Renal pelvis (tissue), 1 donor: ENCODE measurements at regions not wholly inside any gene's neighbourhood (a gene's known extent, or its start where the extent isn't known, plus 50 kb on each side); places are given as distances from the start of the nearest gene placed in this dataset.

Experiments
- DNase-seq: peaks from one replicate; pipeline ENCODE4 v3.0.0-alpha.2; 2013

DNA sequence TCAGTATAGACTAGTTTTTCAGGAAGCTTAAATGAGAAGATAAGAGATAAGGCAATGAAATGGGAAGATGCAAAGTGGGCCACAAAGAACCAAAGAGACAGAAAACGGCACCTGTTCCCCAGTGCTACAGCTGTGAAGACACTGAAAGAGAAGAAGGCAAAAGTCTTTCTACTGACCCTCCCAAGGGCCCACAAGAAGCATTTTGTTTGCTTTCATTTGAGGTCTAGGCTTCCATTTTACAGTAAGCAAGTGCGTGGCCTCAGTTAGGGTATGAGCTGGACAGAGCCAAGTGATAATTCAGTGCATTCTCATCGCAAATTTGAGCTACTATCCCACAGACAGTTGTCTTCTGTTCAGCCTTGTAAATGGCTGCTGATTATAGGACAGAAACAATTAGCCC, 53.4 kb upstream of the STK17B start:
- no peak for DNase-seq

DNA sequence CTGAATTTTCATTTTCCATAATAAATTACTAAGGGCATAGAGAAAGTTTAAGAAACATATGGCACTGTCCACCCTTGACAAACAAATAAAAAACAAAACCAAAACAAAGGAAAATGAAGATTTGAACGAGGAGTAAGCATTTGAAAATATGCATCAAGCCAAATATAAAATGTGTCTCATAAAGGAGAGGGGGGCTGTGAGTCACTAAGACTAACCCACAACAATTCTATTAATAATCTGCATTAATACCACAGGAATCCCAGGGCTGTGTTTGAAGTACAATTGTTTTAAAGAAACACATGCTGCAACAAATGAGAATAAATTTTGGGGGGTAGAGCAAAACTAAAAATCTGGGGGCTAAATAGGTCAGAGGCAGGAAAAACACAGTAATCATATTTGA, 53.8 kb upstream of the STK17B start:
- DNase-seq: no peak

DNA sequence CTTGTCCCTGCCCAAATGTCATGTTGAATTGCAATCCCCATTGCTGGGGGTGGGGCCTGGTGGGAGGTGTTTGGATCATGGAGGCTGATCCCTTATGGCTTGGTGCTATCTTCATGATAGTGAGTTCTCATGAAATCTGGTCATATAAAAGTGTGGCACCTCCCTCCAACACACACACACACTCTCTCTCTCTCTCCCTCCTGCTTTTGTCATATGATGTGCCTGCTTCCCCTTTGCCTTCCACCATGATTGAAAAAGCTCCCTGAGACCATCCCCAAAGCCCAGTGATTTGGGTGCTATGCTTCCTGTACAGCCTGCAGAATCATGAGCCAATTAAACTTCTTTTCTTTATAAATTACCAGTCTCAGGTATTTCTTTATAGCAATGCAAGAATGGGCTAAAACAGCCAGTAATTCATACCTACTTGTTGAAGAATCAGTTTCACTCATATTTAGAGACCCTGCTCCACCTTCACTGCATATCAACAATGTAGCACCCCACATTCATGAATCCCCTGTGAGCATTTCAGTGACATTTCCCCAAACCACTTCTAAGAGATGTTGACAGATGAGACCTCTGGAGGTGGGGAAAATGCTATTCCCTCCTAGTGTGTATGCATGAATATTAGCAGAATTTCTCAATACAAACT, 54.8 kb upstream of the STK17B start:
- no peak for DNase-seq

DNA sequence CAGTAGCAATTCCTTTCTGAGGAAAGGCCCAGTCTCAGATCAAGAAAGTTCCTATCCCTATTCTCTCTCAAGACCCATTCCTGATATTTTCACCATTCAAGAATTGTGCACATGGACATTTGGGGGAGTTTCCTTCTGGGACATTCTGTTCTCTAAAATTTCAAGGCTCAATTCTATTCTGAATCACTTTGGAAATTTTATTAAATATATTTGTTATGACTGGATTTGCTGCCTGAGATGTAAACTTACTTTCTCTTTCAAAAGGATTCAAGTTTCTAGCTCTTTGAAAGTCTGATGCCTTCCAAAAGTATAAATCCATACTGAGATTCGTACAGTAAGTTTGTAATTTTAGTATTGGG, 55.3 kb upstream of the STK17B start:
- no peak for DNase-seq

DNA sequence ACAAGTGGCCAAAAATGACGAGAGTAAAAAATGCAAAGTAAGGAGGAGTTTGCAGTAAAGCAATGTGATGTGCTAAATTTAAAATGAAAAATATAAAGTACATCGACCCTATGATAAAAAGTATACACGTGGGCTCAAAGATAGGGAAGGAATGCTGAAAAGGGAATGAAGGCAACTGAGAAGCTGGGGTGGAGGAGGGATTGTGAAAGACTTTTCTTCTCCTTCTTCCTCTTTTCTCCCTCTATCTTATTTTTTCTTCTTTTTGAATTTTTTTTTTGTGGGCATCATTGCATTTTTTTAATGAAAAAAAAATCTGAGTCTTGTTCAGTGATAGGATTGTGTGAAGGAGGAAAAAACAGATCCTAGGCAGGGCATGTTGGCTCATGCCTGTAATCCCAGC, 57.6 kb upstream of the STK17B start:
- no peak for DNase-seq

DNA sequence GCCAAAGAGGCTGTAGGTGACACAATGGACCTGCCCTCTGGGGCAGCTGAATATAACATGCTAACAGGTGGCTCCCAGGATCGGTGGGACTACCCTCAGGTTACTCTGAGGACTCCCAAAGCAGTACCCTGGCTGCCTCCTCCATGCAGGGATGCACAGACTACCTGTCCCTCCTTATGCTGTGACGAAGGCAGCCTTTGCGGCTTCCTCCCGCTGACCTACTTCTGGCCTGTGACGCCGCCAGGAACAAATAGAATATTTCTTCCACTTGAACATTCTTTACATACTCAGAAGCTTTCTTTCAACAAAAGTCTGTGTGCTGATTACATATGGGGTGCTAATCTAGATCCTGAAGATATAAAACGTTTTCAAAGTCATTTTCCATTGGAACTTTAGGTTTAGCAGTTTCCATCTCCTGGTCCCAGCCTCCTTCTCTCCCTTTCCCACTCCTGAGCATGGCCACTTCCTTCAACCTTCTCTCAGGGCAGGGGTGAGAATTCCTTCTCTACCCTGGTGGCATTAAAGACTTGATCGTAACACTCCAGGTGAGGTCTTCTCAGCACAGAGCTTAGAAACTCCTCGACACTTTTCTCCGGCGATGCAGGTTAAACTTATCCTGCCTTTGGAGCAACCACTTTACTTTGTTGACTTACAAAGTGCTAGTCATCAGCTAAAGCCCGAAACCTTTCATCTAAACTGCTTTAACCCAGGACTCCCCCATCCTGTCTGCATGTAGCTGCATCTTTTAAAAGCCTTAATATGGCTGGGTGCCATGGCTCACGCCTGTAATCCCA, 58.9 kb upstream of the STK17B start:
- no peak for DNase-seq

DNA sequence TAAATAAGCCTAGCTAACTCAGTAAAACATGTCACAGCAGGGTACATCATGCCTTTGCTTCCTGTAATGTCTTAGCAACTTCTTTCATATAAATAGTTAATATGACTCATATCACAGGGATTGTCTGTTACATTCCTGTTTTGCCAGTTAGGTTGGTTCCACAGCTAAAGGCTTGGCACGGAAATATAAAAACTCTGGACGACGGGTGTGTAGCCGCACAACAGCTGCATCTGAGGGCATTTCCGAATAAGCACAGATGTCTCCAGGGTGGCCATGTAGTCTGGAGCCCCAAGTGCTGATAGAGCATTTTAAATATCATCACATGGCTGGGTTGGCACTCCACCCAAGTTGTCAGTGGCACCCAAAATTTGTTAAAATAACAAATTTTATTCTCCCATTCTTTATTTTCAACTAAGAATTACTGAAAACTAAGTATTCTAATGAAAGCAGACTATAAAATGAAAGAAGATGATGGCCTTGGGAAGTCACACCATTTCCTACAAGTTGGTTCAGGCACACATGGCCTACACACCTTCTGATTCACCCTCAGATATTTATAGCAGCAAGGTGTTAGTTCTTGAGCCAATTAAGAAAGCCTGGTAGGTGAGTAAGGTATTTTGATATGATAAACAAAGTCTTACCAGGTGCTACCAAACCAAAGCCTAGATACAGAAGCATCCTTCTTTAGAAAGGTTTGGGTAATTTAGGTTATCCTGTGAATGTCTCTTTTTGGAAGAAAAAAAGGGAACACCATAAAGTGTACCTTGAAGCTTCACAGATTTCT, 61.8 kb upstream of the STK17B start:
- DNase-seq: no peak

DNA sequence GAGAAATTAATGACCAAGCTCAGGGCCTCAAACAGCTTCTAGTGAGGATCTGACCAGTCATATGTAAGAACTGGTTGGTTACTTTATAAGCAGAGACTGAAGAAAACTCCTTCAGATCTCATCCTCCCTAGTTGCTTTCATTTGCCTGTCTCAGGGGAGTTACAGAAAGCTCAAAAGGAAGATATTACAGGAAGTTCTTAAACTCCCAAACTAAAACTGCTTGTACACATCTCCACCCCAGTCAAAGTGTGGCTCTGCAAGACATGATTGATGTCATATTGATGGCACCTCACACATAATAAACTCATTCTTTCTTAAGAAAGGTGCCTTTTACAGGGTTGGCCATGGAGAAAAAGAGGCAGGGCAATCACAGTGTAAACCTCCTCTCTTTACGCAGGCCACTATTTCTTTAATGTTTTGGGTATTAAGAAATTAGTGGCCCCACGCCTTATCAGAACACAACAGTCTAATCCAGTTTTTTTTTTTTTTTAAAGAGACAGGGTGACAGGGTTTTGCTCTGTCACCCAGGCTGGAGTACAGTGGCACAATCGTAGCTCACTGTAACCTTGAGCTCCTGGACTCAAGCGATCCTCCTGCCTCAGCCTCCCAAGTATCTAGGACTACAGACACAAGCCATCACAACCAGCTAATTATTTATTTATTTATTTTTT, 62.6 kb upstream of the STK17B start:
- no peak for DNase-seq

DNA sequence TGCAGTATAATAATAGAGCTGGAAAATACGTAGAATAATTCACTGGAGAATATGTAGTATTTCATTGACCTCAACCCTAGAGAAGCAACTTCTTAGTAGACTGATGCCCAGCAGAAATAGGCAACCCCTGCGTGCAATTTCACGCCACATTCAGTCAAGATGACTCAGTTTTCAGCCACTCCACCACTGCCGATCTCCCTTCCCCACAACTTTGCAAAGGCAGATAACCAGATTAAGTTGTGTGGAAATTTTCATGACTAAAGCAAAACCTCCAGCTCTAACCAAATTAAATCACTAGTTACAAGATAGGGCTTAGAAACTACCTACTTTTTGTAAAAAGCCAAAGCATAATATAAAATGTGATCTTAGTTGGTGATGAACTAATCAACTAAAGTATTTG, 63.3 kb upstream of the STK17B start:
- DNase-seq: no peak

DNA sequence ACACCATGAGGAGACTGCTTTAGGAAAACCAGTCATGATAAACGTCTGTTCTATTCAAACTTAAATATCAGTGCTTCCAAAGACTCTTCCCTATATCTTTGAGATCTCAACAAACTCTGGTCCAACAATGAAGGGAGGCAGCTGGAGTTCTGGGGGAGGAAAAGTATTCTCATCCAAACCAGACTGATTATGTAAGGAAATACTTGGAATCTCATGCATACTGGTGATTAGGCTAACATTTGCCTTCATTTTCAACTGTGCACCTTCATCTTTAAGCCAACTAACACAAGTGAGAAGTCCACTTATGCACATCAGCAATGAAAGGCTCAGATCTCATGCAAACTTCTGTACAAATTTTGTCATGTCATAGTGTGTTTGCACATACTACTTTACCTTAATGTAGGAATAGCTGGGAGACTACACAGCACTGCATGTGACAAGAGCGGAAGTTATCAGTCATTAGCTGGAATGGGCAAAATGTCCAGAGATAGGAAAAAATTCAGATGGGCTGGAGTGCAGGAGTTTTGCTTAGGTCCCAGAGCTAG, 67.5 kb upstream of the STK17B start:
- no peak for DNase-seq

DNA sequence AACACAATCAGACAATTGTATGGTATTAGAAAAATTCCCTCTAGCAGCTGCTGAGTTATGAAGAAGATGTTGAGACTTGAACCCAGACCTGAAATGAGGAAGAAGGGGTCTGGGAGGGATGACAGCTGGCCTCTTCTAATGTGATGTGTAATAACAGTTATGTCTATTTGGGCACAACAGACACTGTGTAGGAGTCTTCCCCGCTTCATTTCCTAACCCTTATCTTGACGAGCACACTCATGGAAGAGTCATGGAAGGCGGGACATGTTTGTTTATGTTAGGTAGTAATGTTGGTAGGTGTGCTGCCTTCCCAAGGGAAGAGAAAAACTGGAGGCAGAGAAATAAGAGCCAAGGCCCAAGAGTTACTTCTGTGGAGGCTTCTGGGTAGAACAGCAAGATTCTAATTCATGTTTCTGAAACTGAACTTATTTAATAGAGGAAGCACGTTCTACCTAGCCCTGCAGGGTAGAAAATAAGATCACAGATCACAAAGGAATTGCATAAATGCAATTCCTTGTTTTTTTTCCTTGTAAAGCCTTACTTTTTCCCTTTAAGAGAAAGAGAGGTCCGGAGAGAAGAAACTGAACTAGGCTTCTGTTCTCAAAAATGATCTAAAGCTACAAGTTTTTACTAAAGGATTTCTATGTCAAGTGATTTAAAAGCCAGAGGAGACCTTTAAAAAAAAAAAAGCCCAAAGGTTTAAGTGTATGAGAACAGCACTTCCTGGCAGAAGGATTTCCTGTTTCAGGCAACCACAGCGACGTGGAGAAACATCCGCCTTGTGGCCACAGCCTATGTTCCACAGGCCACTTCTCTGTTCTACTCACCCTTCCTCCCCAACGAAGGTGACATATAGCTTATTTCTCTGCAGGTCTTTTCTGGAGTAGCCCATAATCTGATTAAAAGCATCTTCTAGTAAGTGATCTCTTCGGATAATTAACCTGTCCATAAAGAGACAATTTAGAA, 68.5 kb upstream of the STK17B start:
- peak; percentile 22 for DNase-seq

DNA sequence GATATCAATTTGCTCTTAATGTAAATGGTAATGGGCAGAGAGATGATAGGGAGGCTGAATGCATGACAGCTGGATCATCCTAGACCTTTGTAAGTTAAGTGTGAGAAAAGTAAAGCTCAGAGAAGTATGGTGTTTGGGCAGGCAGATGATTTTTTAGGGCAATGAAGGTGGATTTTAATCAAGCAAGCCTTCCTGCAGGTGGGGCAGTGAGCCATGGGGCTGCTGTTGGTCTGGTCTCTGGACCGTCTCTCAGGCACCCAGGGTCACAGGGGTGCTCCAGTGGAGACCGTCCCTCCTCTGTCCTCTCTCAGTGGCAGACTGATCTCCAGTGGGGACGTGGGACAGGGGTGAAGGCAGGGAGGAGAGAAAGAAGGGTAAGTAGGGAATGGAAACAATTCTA, 69.8 kb upstream of the STK17B start:
- DNase-seq: no peak

DNA sequence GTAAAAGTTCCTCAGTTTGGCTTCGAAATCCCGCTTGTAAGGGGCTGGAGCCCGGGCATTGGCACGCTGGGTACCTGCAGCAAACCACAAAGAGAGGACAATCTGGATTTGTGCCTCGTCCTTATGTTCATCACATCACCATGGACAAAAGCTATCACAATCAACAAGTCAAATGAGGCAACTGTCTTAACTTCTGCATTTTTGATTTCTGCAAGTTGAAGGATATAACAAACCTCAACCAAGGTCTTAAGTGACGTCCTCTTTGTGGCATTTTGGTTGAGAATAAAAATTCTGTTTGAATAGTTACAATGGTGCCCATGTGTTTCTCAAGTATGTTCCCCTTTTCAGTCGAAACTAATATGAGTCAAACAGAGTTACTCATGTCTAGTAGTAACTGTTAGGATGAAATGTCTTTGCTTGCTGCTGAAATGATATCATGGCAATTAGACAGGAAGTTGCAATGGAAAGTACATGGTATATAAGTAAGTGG, 70.8 kb upstream of the STK17B start:
- DNase-seq: no peak

DNA sequence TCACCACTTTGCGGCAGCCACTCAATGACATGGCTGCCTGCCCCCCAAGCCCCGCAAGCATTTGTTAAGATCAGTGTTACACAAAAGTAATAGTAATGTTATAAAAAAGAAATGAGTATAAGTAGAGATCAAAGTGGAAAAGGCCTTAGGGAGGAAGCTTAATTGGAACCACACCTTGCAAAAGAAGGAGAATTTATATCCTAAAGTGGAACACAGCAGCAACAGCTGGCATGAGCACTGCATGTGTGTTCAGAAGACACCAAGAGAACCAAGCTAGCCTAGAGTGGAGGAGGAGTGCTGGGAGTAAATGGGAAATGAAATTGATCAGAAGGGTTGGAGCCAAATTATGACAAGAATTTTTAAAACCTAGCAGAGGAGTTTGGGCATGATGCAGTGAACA, 73.1 kb upstream of the STK17B start:
- no peak for DNase-seq

DNA sequence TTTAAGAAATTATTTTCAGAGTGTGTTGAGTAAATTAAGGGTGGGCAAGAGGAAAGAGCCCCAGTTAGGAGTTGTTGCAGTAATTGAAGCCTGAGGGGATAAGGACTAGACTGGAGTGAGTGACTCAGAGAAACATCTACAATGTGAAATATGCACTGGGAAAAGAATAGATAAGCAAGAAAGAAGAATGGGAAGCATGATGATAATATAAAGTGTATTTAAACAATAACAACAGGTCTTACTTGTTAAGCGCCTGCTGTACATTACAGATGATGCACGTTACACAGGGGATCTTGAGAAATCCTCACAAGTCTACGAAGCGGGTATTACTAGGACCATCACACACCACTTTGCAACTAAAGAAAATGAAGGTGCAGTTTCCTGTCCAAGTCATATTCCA, 73.6 kb upstream of the STK17B start:
- DNase-seq: no peak

DNA sequence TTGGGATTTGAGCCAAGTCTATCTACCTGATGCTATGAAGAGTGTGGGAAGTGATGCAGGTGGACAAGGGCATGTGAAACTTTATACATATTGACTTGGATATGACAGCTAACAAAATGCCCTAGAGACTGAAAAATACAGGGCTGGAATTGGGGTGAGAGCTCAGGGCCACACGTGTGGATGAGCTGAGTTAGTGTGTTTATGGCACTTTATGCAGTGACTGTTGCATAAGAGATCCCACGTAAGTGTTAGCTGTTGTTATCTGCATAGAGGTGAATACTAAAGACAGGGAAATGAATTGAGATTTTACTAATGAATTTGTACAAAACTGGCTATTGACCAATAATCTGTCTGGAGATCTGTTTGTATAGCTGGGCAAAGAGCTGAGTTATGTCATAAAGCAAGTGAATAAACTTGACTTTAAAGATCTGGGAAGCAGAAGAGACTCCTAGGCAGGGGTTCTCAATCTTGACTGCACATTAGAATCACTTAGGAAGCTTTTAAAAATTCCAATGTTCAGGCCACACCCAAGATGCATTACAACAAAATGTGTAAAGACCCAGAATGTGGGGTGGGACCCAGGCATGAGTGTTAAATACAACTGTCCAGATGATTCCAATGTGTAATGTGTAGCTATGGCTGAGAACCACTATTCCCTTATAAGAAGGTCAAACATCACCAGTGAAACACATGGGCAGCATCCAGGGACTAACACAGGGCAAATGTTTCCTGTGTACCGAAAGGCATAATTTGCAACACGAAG, 74.2 kb upstream of the STK17B start:
- no peak for DNase-seq

DNA sequence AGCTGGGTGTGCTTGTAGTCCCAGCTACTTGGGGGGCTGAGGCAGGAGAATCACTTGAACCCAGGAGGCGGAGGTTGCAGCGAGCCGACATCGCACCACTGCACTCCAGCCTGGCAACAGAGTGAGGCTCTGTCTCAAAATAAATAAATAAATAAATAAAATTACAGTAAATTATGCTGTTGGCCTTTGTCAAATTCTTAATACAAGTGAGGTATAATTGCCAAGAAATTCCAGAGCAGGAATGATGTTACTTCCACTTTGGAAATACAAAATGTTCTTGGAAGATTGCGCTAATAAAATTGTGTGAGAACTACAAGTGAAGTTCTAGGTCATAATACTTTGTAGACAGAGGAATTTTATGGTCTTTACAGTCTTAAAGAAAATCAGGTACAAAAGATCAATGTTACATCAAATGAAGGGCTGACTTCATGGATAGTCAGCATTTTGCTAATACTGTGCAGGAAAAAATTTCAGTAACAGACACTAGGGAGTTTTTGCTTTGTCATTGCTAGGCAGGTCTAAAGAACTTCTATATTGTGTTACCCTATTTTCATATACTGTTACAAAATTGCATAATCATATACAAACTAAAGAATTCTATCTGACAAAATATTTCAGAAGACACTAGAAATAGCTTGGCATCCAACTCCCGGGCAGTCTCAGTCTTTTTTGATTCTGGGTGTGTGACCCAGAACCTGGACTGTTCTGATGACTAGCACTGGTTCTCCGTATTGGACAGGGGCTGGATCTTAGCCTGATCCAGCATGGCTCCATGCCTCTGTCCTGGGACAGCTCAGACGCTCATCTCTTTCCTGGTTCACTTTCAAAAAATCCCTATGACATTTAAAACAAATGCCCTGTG, 76.0 kb upstream of the STK17B start:
- DNase-seq: no peak

DNA sequence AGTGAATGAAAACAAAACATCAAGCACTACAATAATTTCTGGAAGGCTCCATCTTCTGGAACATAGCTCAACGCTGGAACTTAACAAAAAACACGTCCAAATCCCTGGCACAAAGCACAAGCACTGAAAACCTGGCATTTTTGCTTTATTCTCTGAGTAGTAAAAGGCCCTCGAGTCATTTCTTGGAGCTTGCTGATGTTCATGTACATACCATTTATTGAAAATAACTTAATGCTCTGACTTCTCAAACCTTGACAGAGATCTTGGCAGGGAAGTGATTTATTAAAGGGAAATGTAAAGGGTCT, 76.5 kb upstream of the STK17B start:
- no peak for DNase-seq

DNA sequence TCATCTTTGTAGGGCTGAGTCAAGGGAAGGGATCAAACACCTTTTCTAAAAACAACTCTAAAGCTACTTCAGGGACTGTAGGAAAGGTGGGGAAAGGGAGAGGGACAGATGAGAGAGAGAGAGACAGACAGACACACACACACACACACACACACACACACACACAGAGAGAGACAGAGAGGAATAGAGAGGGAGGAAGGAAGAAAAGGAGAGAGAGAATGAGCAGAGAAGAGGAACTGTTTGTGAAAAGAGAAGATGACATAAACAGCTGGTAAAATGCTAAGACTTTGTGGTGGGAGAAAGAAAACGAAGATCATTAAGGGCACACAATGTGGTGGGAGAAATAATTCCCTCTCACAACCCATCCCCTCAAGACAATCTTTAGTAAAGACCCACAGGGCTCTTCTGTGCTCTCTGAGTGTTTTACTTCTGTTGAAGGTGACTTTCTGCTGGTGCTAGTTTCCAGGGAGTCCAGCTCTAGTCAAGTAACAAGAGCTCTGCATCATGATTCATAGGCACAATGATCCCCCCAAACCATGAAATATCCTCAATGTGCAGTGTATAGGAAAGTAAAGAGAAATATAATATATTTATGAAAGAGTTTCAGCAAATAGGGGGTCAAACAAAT, 77.2 kb upstream of the STK17B start:
- no peak for DNase-seq
